Choroid plexus epithelial cell (primary cell): ENCODE measurements at regions not wholly inside any gene's neighbourhood (a gene's known extent, or its start where the extent isn't known, plus 50 kb on each side); places are given as distances from the start of the nearest gene placed in this dataset.

ENCODE experiments used
- DNase-seq: peaks from one replicate; pipeline ENCODE4 v3.0.0-alpha.2; 2010; ENCODE audit warnings: low read depth
- H3K4me3 ChIP-seq: 2 replicates; pipeline ENCODE4 v1.5.1; 2011; ENCODE audit warnings: low read depth, mild to moderate bottlenecking, control low read depth, low read length, moderate library complexity
- TF ChIP-seq, protein P1 (sequence below): conservative IDR thresholded peaks from 2 replicates; pipeline ENCODE4 v1.5.1; 2011; ENCODE audit warnings: low read depth, mild to moderate bottlenecking, control low read depth, inconsistent platforms, low read length, moderate library complexity

GRCh38 chr12:115337693-115338543 is 653.9 kb upstream of the TBX3 start:
- DNase-seq: peak; percentile 91
- no peak overlapping the region for H3K4me3 ChIP-seq
- TF ChIP-seq, protein P1, sequence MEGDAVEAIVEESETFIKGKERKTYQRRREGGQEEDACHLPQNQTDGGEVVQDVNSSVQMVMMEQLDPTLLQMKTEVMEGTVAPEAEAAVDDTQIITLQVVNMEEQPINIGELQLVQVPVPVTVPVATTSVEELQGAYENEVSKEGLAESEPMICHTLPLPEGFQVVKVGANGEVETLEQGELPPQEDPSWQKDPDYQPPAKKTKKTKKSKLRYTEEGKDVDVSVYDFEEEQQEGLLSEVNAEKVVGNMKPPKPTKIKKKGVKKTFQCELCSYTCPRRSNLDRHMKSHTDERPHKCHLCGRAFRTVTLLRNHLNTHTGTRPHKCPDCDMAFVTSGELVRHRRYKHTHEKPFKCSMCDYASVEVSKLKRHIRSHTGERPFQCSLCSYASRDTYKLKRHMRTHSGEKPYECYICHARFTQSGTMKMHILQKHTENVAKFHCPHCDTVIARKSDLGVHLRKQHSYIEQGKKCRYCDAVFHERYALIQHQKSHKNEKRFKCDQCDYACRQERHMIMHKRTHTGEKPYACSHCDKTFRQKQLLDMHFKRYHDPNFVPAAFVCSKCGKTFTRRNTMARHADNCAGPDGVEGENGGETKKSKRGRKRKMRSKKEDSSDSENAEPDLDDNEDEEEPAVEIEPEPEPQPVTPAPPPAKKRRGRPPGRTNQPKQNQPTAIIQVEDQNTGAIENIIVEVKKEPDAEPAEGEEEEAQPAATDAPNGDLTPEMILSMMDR: no peak

DNA sequence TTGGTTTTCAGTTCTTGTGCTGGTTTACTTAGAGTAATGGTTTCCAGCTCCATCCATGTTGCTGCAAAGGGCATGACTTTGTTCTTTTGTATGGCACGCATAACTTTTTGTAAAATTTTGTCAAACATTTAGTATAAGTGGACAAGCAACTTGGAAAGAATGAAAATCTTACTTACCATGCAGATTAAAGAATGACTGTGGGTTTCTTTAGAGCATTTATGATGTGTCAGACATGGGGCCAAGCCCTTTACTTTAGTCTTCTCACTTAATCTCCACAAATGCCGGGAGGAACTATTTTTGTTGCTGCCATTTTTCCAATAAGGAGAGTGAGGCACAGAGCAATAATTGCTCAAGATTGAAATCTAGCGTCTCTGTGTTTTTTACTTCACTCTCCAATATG is 652.5 kb upstream of the TBX3 start:
- DNase-seq: no peak
- TF ChIP-seq, protein P1: no peak
- no peak overlapping the region for H3K4me3 ChIP-seq

DNA sequence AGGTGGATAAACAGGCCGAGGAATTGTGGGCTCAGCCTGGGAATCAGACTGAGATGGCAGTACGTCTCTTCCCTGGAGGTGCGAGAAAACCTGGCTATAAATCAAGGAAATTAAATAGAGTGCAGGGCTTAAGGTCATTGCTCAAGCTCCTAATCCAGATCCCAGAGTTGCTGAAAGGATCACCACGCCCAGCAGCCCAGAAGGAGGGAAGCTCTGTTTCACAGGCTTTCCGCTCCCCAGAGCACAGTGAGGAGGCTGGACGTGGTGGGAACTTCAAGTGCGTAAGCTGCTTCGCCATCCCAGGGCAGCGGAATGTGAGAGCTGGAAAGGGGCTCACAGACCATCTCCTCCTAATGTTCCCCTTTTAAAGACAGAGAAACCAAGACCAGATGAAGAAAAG is 651.6 kb upstream of the TBX3 start:
- H3K4me3 ChIP-seq: no peak overlapping the region
- TF ChIP-seq, protein P1: no peak

DNA sequence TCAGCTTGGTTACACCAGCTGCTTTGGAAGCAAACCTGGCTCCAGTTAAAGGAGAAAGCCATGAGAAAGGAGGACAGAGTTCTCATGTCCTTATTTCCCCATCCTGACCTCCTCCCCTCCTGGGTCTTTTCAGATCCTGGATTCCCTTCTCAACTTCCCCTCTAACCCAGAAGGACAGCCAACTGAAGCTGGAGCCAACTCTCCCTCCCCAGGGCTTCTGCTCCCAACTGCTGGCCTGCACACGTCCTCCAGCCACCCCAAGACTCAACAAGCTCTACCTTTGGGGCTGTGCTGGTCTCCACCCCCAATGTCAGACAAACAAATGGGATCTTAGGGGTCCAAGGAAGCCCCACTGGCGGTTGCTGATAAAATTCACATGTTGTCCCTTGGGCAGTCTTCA is 651.1 kb upstream of the TBX3 start:
- TF ChIP-seq, protein P1: no peak
- no peak overlapping the region for H3K4me3 ChIP-seq
- no peak for DNase-seq

More for the DNA sequence above, 651.6 kb upstream of the TBX3 start:
- DNase-seq: no peak

DNA sequence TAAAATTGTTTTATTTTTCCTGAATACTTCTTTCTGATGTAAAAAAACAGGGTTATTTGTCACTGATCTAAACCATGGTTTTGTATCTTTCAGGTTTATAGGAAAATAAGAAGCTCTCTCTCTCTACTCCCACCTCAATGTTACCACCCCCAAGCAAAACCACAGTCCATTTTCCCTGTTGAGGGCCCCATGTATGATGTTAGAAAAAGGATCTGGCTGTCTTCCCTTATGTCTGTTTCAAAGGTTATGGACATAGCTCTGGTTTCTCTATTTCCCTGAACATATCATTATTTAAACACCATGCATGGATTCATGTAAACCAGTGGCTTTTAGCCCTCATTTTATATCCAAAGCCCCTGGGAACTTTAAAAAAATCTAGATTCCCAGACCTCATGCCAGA is 649.0 kb upstream of the TBX3 start:
- DNase-seq: no peak
- no peak overlapping the region for H3K4me3 ChIP-seq
- TF ChIP-seq, protein P1: no peak

DNA sequence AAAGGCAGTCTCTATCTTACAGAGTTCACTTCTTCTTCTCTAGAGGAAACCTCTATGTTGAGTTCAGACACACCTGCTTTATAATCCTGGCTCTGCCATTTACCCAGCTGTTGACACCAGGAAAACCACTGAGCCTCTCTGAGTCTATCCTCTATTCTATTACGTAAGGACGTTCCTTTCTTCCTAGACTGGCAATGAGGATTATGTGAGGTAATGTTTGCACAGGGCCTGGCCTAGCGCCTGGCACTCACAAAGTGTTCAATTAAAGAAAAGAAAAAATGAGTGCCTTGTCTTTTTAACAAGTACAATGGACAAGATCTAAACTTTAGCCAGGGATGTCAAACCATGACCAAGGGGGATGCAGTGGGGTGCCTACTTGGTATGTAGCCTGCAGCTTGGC is 641.9 kb upstream of the TBX3 start:
- TF ChIP-seq, protein P1: no peak
- no peak overlapping the region for H3K4me3 ChIP-seq
- no peak for DNase-seq

GRCh38 chr12:115324949-115325593 is 641.1 kb upstream of the TBX3 start:
- no peak for DNase-seq
- TF ChIP-seq, protein P1: no peak

More at GRCh38 chr12:115324949-115325593, 641.1 kb upstream of the TBX3 start:
- H3K4me3 ChIP-seq: no peak overlapping the region
